GM12878 (cell line): ENCODE measurements at regions not wholly inside any gene's neighbourhood (a gene's known extent, or its start where the extent isn't known, plus 50 kb on each side); places are given as distances from the start of the nearest gene placed in this dataset.

Experiments
- ATAC-seq: fragments of 200-7000 bp; cut with Tn5 transposase; 3 replicates; pipeline ENCODE4 v1.9.1; 2020; ENCODE audit warnings: mild to moderate bottlenecking, moderate library complexity
- BruUV-seq: library from RNA; stranded (reverse); fragments of 400-500 nt; replicated peaks from 2 replicates; lab custom pipeline; 2021; lab: Mats Ljungman, UMichigan
- CTCF ChIA-PET: fragments of 300-600 bp; sonication (Branson Sonifier 250); formaldehyde crosslinking; extraction: SDS; loops from one replicate; lab custom pipeline; 2021; ENCODE audit warnings: inconsistent platforms; lab: Yijun Ruan, JAX
- POLR2A ChIA-PET: fragments of 350-600 bp; formaldehyde crosslinking; extraction: SDS; loops from one replicate; lab custom pipeline; 2021; ENCODE audit warnings: inconsistent platforms; lab: Charles Lee
- RAD21 ChIA-PET: fragments of 300-600 bp; sonication (Branson Sonifier 250); formaldehyde crosslinking; loops from one replicate; lab custom pipeline; 2023; ENCODE audit warnings: antibody characterized with exemption; ENCODE audit not compliant: unreplicated experiment; lab: Charles Lee
- SMC1A ChIA-PET: fragments of 300-600 bp; sonication (Branson Sonifier 250); formaldehyde crosslinking; loops from one replicate; lab custom pipeline; 2023; ENCODE audit not compliant: unreplicated experiment, uncharacterized antibody; lab: Charles Lee
- DNase-seq: peaks from one replicate; pipeline ENCODE4 v3.0.0-alpha.2; 2011; ENCODE audit warnings: low read depth, low spot score
- FAIRE-seq: peaks from 3 replicates; lab custom pipeline; 2011; peaks lifted over from hg19 to GRCh38; lab: Jason Lieb, UNC
- H2AFZ ChIP-seq: 2 replicates; pipeline ENCODE4 v1.6.0; 2011; ENCODE audit warnings: low read depth, low read length, control low read depth; ENCODE audit not compliant: control insufficient read depth
- H3K27ac ChIP-seq: 2 replicates; pipeline ENCODE4 v1.5.1; 2011; ENCODE audit warnings: control low read depth; ENCODE audit not compliant: control insufficient read depth, insufficient read depth
- H3K27me3 ChIP-seq, 2 experiments: replicated peaks in 1 of 2; 2 replicates each; pipeline versions ENCODE4 v1.6.0 to v1.6.1; 2011; ENCODE audit warnings: low read length in 1 of 2; ENCODE audit not compliant: control insufficient read depth in 2 of 2, insufficient read depth in 2 of 2
- H3K36me3 ChIP-seq, 2 experiments: 2 replicates each; pipeline ENCODE4 v1.5.1; 2011; ENCODE audit warnings: low read length in 1 of 2; ENCODE audit not compliant: control insufficient read depth in 2 of 2, insufficient read depth in 2 of 2
- H3K4me1 ChIP-seq: 2 replicates; pipeline ENCODE4 v1.6.1; 2011; ENCODE audit warnings: mild to moderate bottlenecking, low read length, moderate library complexity, mixed read lengths; ENCODE audit not compliant: control insufficient read depth, insufficient read depth
- H3K4me2 ChIP-seq: 2 replicates; pipeline ENCODE4 v1.6.0; 2011; ENCODE audit warnings: control low read depth; ENCODE audit not compliant: control insufficient read depth, insufficient read depth
- H3K4me3 ChIP-seq: fragments of 200-600 bp; sonication (generic); 2 replicates; pipeline ENCODE4 v1.5.1; 2016
- H3K79me2 ChIP-seq: 2 replicates; pipeline ENCODE4 v1.6.0; 2011; ENCODE audit warnings: low read length; ENCODE audit not compliant: control insufficient read depth, insufficient read depth
- H3K9ac ChIP-seq: 2 replicates; pipeline ENCODE4 v1.8.0; 2011; ENCODE audit warnings: low read length, control low read depth, mixed read lengths; ENCODE audit not compliant: control insufficient read depth, insufficient read depth
- H3K9me3 ChIP-seq: replicated peaks from 3 replicates; pipeline ENCODE4 v1.5.1; 2011; ENCODE audit warnings: mild to moderate bottlenecking, low read length; ENCODE audit not compliant: control insufficient read depth, insufficient read depth
- H4K20me1 ChIP-seq: 2 replicates; pipeline ENCODE4 v1.6.0; 2011; ENCODE audit not compliant: control insufficient read depth, insufficient read depth
- EGR1 ChIP-seq, 2 experiments: IDR thresholded peaks; 1 replicate in 1 of 2; 2 replicates in 1 of 2; pipeline ENCODE4 v1.6.1; 2011 to 2012; ENCODE audit warnings: low read depth in 2 of 2, low read length in 2 of 2, borderline replicate concordance in 1 of 2, mild to moderate bottlenecking in 1 of 2, moderate library complexity in 1 of 2
- EP300 ChIP-seq, 2 experiments: fragments of 150-350 bp in 1 of 2; IDR thresholded peaks; 2 replicates each; pipeline ENCODE4 v1.6.1; 2011 to 2012; ENCODE audit warnings: low read depth in 2 of 2, low read length in 2 of 2, borderline replicate concordance in 1 of 2, improper control_type of control experiment in 1 of 2, inconsistent platforms in 1 of 2; ENCODE audit not compliant: control insufficient read depth in 1 of 2
- MAX ChIP-seq: IDR thresholded peaks from 2 replicates; pipeline ENCODE4 v1.6.1; 2012; ENCODE audit warnings: low read depth, low read length, improper control_type of control experiment
- MTA2 ChIP-seq: fragments of 450-650 bp; IDR thresholded peaks from 2 replicates; pipeline ENCODE4 v1.6.1; 2016; ENCODE audit warnings: low read depth, mild to moderate bottlenecking, moderate library complexity
- NBN ChIP-seq: fragments of 450-650 bp; IDR thresholded peaks from 2 replicates; pipeline ENCODE4 v1.6.1; 2016
- NFYA ChIP-seq: IDR thresholded peaks from 2 replicates; pipeline ENCODE4 v1.6.1; 2011; ENCODE audit warnings: low read depth, mild to moderate bottlenecking, low read length, improper control_type of control experiment, borderline replicate concordance
- NFYB ChIP-seq: IDR thresholded peaks from 2 replicates; pipeline ENCODE4 v1.6.1; 2011; ENCODE audit warnings: low read depth, mild to moderate bottlenecking, low read length, improper control_type of control experiment, moderate library complexity; ENCODE audit not compliant: insufficient read depth
- NKRF ChIP-seq: fragments of 450-650 bp; conservative IDR thresholded peaks from 2 replicates; pipeline ENCODE4 v1.6.1; 2017; ENCODE audit warnings: mild to moderate bottlenecking, moderate library complexity
- PAX5 ChIP-seq: IDR thresholded peaks from 2 replicates; pipeline ENCODE4 v1.6.1; 2011; ENCODE audit warnings: low read depth, low read length, borderline replicate concordance
- POLR2A ChIP-seq: IDR thresholded peaks from 2 replicates; pipeline ENCODE4 v1.6.1; 2011; ENCODE audit warnings: low read depth, mild to moderate bottlenecking, low read length
- RFX5 ChIP-seq: IDR thresholded peaks from 2 replicates; pipeline ENCODE4 v1.6.1; 2011; ENCODE audit warnings: low read depth, low read length, improper control_type of control experiment
- SMARCA5 ChIP-seq: fragments of 450-650 bp; IDR thresholded peaks from 2 replicates; pipeline ENCODE4 v1.6.1; 2017; ENCODE audit warnings: mild to moderate bottlenecking
- SPI1 ChIP-seq: IDR thresholded peaks from 2 replicates; pipeline ENCODE4 v1.6.1; 2011; ENCODE audit warnings: low read depth, mild to moderate bottlenecking, low read length, moderate library complexity, borderline replicate concordance; ENCODE audit not compliant: insufficient read depth
- TBL1XR1 ChIP-seq: IDR thresholded peaks from 2 replicates; pipeline ENCODE4 v1.6.1; 2012; ENCODE audit warnings: low read depth, low read length, improper control_type of control experiment
- USF1 ChIP-seq: IDR thresholded peaks from 2 replicates; pipeline ENCODE4 v1.6.1; 2011; ENCODE audit warnings: borderline replicate concordance, low read depth, mild to moderate bottlenecking, moderate library complexity, mixed read lengths, low read length; ENCODE audit not compliant: insufficient read depth; ENCODE audit errors: extremely low read length
- ZNF384 ChIP-seq: IDR thresholded peaks from 2 replicates; pipeline ENCODE4 v1.6.1; 2012; ENCODE audit warnings: low read depth, mild to moderate bottlenecking, low read length, improper control_type of control experiment, borderline replicate concordance
- ZNF687 ChIP-seq: fragments of 450-650 bp; IDR thresholded peaks from 2 replicates; pipeline ENCODE4 v1.6.1; 2017; ENCODE audit warnings: mild to moderate bottlenecking, moderate library complexity
- WGBS: methylation state at CpG from one replicate; pipeline ENCODE4 v1.1.6; 2016; ENCODE audit warnings: low lambda C conversion rate; ENCODE audit not compliant: insufficient replicate concordance, insufficient coverage; ENCODE audit errors: missing lambda C conversion rate; 5-methylcytosine and 5-hydroxymethylcytosine counted together
- in situ Hi-C: fragments of 300-500 bp; cut with MboI; formaldehyde crosslinking; loops from 9 replicates; pipeline ENCODE4 v1.14.3; 2018; ENCODE audit warnings: mixed read lengths
- intact Hi-C: fragments of 100-400 bp; cut with micrococcal nuclease; formaldehyde crosslinking; loops from one replicate; pipeline ENCODE4 v1.14.2; 2022; ENCODE audit not compliant: unreplicated experiment

GRCh38 chr12:112616469-112617152, 174.9 kb upstream of the RPH3A start:
- ChIA-PET POLR2A (interaction anchor here (0.6 kb wide), 1 partner anchor 12 kb away, joined by 3 read pairs; no protein-coding TSS in a partner anchor), RAD21 (no interaction called here), CTCF (no interaction called here), SMC1A (no interaction called here)
- no peaks in the 10 kb centered on the region for H3K4me1 ChIP-seq
- DNase-seq = no peak
- intact Hi-C loops (no loop called here), in situ Hi-C loops (no loop called here)
- no peak for FAIRE-seq
- H3K36me3 ChIP-seq = no peaks in the 10 kb centered on the region
- H3K27ac ChIP-seq = no peak overlapping the region
- no peak overlapping the region for H3K4me3 ChIP-seq
- no peak overlapping the region for H3K9ac ChIP-seq
- 0% methylated on average over 2 of the region's 2 CpGs for WGBS
- H3K9me3 ChIP-seq = no peaks in the 10 kb centered on the region
- H3K27me3 ChIP-seq = no peaks in the 10 kb centered on the region; a peak in 2 of 4 replicates
- no peaks in the 10 kb centered on the region for H4K20me1 ChIP-seq
- no peak for ATAC-seq
- BruUV-seq = no TSS peak
- H3K79me2 ChIP-seq = no peaks in the 10 kb centered on the region
- H3K4me2 ChIP-seq = no peak overlapping the region
- no peak overlapping the region for H2AFZ ChIP-seq
- TF ChIP-seq POLR2A = no peak
- no peak for TF ChIP-seq NFYB
- no peak for TF ChIP-seq SMARCA5
- no peak for TF ChIP-seq NKRF
- TF ChIP-seq NFYA = no peak
- no peak for TF ChIP-seq TBL1XR1
- TF ChIP-seq ZNF384 = no peak
- no peak for TF ChIP-seq SPI1
- no peak for TF ChIP-seq NBN
- TF ChIP-seq EP300 (IDR thresholded peaks at IDR 0.05; ENCODE audit: borderline replicate concordance in 1 of 2, control insufficient read depth in 1 of 2, low read depth in 2 of 2, low read length in 2 of 2) = no peak
- no peak for TF ChIP-seq ZNF687
- TF ChIP-seq EGR1 (IDR thresholded peaks at IDR 0.05; ENCODE audit: borderline replicate concordance in 1 of 2, low read depth in 2 of 2, low read length in 2 of 2) = no peak
- TF ChIP-seq MTA2 = no peak
- no peak for TF ChIP-seq USF1
- TF ChIP-seq MAX = no peak
- no peak for TF ChIP-seq PAX5
- no peak for TF ChIP-seq RFX5
